Neutrophil (primary cell): ENCODE measurements at regions not wholly inside any gene's neighbourhood (a gene's known extent, or its start where the extent isn't known, plus 50 kb on each side); places are given as distances from the start of the nearest gene placed in this dataset.

Experiments used
- H3K27ac ChIP-seq: fragments of 200-600 bp; sonication (generic); 2 replicates; pipeline ENCODE4 v1.5.1; 2016; ENCODE audit warnings: mild to moderate bottlenecking, moderate library complexity
- H3K27me3 ChIP-seq: fragments of 200-600 bp; sonication (generic); 2 replicates; pipeline ENCODE4 v1.6.0; 2016; ENCODE audit warnings: mild to moderate bottlenecking
- H3K36me3 ChIP-seq: fragments of 200-600 bp; sonication (generic); 2 replicates; pipeline ENCODE4 v1.5.1; 2017
- H3K4me1 ChIP-seq, 2 experiments: fragments of 200-600 bp in 1 of 2; sonication (generic) in 1 of 2; 1 replicate in 1 of 2; 2 replicates in 1 of 2; pipeline versions ENCODE4 v1.5.1 to v1.6.1; 2013 to 2016; ENCODE audit warnings: low read depth in 1 of 2, low read length in 1 of 2, mild to moderate bottlenecking in 1 of 2, moderate library complexity in 1 of 2; ENCODE audit not compliant: control insufficient read depth in 1 of 2, insufficient read depth in 1 of 2
- H3K4me3 ChIP-seq, 2 experiments: fragments of 200-600 bp in 1 of 2; sonication (generic) in 1 of 2; 1 replicate in 1 of 2; 2 replicates in 1 of 2; pipeline ENCODE4 v1.5.1; 2013 to 2016; ENCODE audit warnings: low read depth in 1 of 2, low read length in 1 of 2, mild to moderate bottlenecking in 1 of 2, moderate library complexity in 1 of 2
- H3K9me3 ChIP-seq: fragments of 200-600 bp; sonication (generic); 2 replicates; pipeline ENCODE4 v1.5.1; 2016
- CTCF ChIP-seq: fragments of 200-600 bp; sonication (generic); IDR thresholded peaks from 2 replicates; pipeline ENCODE4 v1.5.1; 2016; ENCODE audit warnings: antibody characterized with exemption

GRCh38 chr6:9172096-9172495, 736.8 kb upstream of the SLC35B3 start:
- H3K4me3 ChIP-seq, result no peak overlapping the region
- no peaks in the 10 kb centered on the region for H3K4me1 ChIP-seq
- no peak overlapping the region for H3K27ac ChIP-seq
- H3K9me3 ChIP-seq, result no peaks in the 10 kb centered on the region
- no peaks in the 10 kb centered on the region for H3K36me3 ChIP-seq
- H3K27me3 ChIP-seq, result no peaks in the 10 kb centered on the region
- no peak for TF ChIP-seq CTCF

DNA sequence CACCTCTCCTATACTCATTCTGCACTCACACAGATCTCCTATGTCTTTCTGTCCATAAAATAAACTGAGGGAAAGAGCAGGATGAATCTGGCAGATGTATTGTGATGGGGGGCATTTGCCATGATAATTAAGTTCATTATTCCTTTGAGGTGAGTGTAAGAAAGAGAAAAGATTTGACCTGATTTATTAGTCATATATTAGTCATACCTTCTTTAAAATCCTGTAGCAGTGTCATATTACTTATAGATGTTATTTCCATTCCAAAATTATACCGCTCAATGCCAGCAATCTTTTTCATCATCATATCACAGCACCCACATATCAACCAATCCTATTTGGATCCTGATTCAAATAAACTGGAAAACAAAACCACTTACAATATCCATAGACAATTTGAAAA, 733.3 kb upstream of the SLC35B3 start:
- H3K4me1 ChIP-seq, result no peaks in the 10 kb centered on the region
- no peak for TF ChIP-seq CTCF
- no peak overlapping the region for H3K4me3 ChIP-seq

DNA sequence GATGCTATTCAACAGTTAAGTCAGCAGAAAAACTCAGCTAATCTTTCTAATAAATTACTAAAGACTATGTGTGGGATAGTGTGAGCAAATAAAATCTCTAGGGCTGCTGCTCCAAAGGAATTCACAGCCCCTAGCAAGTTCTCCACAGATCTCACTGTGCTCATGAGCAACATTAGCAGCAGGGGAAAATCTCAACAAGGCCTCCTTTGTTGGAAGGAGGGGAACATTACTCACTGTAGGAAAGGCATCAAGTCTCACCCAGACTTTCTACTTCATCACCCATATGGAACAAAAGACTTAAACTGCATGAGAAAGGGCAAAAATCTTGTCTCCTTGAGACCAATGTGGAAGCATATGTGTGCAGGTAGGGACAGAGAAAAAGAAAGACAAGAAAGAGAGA, 726.4 kb upstream of the SLC35B3 start:
- Histone ChIP-seq H3K27ac (no peak overlapping the region), H3K36me3 (no peaks in the 10 kb centered on the region), H3K4me3 (no peak overlapping the region), H3K4me1 (no peaks in the 10 kb centered on the region), H3K27me3 (no peaks in the 10 kb centered on the region), H3K9me3 (no peaks in the 10 kb centered on the region)
- no peak for TF ChIP-seq CTCF

More for the DNA sequence above, 733.3 kb upstream of the SLC35B3 start:
- H3K9me3 ChIP-seq, result no peaks in the 10 kb centered on the region
- no peaks in the 10 kb centered on the region for H3K36me3 ChIP-seq
- H3K27me3 ChIP-seq, result no peaks in the 10 kb centered on the region
- no peak overlapping the region for H3K27ac ChIP-seq

DNA sequence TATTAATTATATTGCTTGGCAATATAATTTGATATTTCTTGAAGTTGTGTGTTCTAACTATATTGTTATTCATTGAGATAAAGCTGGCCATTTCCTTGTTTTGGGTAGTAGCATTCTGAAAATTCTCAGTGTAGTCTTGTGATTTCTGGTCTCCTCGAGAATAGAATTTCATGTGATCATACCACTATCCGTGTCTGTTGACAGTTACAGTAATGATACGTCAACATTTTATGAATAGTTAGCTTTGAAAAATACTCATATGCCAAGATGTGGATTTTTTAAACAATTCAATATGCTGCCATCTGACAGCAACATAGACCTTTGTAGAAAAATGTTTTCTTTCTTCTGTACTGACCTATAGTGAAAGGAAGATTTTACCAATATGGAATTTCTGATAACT, 723.7 kb upstream of the SLC35B3 start:
- no peak overlapping the region for H3K4me3 ChIP-seq
- no peaks in the 10 kb centered on the region for H3K27me3 ChIP-seq
- no peaks in the 10 kb centered on the region for H3K4me1 ChIP-seq
- H3K27ac ChIP-seq, result no peak overlapping the region
- H3K36me3 ChIP-seq, result no peaks in the 10 kb centered on the region
- no peaks in the 10 kb centered on the region for H3K9me3 ChIP-seq
- no peak for TF ChIP-seq CTCF

DNA sequence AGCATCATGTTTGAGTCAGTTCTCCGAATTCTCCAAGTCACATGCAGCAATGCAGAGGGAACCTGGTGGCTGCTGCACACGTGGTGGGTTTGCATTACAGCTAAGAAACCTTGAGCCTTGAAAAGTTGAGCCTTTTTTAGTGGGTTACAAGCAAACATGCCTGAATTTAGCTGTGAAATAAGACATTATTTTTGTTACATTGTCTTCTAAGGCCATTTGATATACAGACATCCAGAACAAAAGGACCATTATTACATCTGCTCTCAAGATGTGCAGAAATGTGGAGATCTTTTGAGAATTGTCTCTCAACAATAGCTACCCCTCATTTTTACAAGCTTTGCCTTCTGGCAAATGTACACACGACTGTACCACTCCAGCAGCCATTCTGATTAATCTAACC, 720.5 kb upstream of the SLC35B3 start:
- no peak overlapping the region for H3K4me3 ChIP-seq
- no peak overlapping the region for H3K27ac ChIP-seq
- no peaks in the 10 kb centered on the region for H3K9me3 ChIP-seq
- H3K27me3 ChIP-seq, result no peaks in the 10 kb centered on the region
- no peaks in the 10 kb centered on the region for H3K4me1 ChIP-seq
- no peak for TF ChIP-seq CTCF
- H3K36me3 ChIP-seq, result no peaks in the 10 kb centered on the region

DNA sequence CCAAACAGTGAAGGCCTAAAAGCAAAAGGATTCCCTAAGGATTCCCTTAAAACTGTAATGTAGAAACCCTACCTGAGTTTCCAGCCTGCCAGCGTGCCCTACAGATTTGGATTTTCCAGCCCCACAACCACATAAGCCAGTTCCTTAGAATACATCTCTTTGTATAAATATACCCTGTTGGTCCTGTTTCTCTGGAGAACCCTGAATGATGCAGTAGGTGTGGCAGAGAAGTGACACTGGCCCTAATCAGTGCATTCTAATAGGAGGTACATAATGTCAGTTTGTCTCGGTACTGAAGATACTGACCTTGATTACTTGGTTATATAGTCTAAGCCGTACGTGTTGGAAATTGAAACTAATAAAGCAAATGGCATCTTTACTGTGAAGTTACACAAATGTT, 707.8 kb upstream of the SLC35B3 start:
- Histone ChIP-seq H3K4me3 (no peak overlapping the region), H3K27me3 (no peaks in the 10 kb centered on the region), H3K9me3 (no peaks in the 10 kb centered on the region), H3K4me1 (no peaks in the 10 kb centered on the region), H3K27ac (no peak overlapping the region), H3K36me3 (no peaks in the 10 kb centered on the region)
- TF ChIP-seq CTCF, result no peak
